H1 (cell line): ENCODE measurements at regions not wholly inside any gene's neighbourhood (a gene's known extent, or its start where the extent isn't known, plus 50 kb on each side); places are given as distances from the start of the nearest gene placed in this dataset.

ENCODE experiments used
- CTCF ChIA-PET: fragments of 300-600 bp; sonication (Branson Sonifier 250); formaldehyde crosslinking; loops from one replicate; lab custom pipeline; 2021; ENCODE audit not compliant: partially characterized antibody; lab: Charles Lee
- POLR2A ChIA-PET: fragments of 300-600 bp; sonication (Branson Sonifier 250); formaldehyde crosslinking; loops from one replicate; lab custom pipeline; 2021; ENCODE audit warnings: inconsistent platforms; ENCODE audit not compliant: partially characterized antibody; lab: Charles Lee
- DNase-seq, 2 experiments: peaks; one replicate each; pipeline versions ENCODE4 v3.0.0 to v3.0.0-alpha.2; 2010 to 2022; ENCODE audit warnings: low spot score in 2 of 2, low read depth in 1 of 2, mixed read lengths in 1 of 2
- FAIRE-seq: peaks from 2 replicates; lab custom pipeline; 2011; peaks lifted over from hg19 to GRCh38; lab: Jason Lieb, UNC
- H2AFZ ChIP-seq: 2 replicates; pipeline ENCODE4 v1.8.1; 2012; ENCODE audit warnings: low read length, inconsistent platforms
- H2AK5ac ChIP-seq: 2 replicates; pipeline ENCODE4 v1.6.1; 2013; ENCODE audit warnings: low read depth, low read length
- H2BK120ac ChIP-seq: replicated peaks from 2 replicates; pipeline ENCODE3; 2013; ENCODE audit warnings: low read depth, low read length, inconsistent platforms
- H2BK12ac ChIP-seq: 2 replicates; pipeline ENCODE4 v1.6.1; 2013; ENCODE audit warnings: low read depth, low read length
- H2BK15ac ChIP-seq: 2 replicates; pipeline ENCODE4 v1.6.1; 2013; ENCODE audit warnings: low read length
- H2BK20ac ChIP-seq: 2 replicates; pipeline ENCODE4 v1.6.1; 2013; ENCODE audit warnings: low read length
- H2BK5ac ChIP-seq: 2 replicates; pipeline ENCODE4 v1.6.1; 2013; ENCODE audit warnings: low read depth, low read length
- H3K14ac ChIP-seq: 2 replicates; pipeline ENCODE4 v1.6.1; 2013; ENCODE audit warnings: inconsistent platforms; ENCODE audit not compliant: insufficient read length
- H3K18ac ChIP-seq: 2 replicates; pipeline ENCODE4 v1.6.1; 2013; ENCODE audit warnings: low read length; ENCODE audit errors: extremely low read depth
- H3K23ac ChIP-seq: 2 replicates; pipeline ENCODE4 v1.6.1; 2013; ENCODE audit warnings: inconsistent platforms; ENCODE audit not compliant: insufficient read length
- H3K23me2 ChIP-seq: 2 replicates; pipeline ENCODE4 v1.6.1; 2013; ENCODE audit warnings: low read depth, low read length
- H3K27ac ChIP-seq: 2 replicates; pipeline ENCODE4 v1.6.1; 2011; ENCODE audit warnings: low read depth, low read length, inconsistent platforms
- H3K27me3 ChIP-seq, 4 experiments: replicated peaks in 1 of 4; 1 replicate in 1 of 4; 2 replicates in 3 of 4; pipeline versions ENCODE4 v1.6.1 to v1.8.1; 2011 to 2013; ENCODE audit warnings: low read length in 3 of 4, mild to moderate bottlenecking in 3 of 4, inconsistent platforms in 2 of 4, mixed read lengths in 2 of 4, moderate library complexity in 1 of 4; ENCODE audit not compliant: control insufficient read depth in 3 of 4, insufficient read depth in 3 of 4; ENCODE audit errors: extremely low read depth in 1 of 4
- H3K36me3 ChIP-seq, 4 experiments: 2 replicates each; pipeline versions ENCODE4 v1.6.1 to v1.8.1; 2011 to 2013; ENCODE audit warnings: mild to moderate bottlenecking in 4 of 4, low read length in 3 of 4, moderate library complexity in 2 of 4, control low read depth in 1 of 4, inconsistent platforms in 1 of 4; ENCODE audit not compliant: insufficient read depth in 4 of 4, control insufficient read depth in 2 of 4
- H3K4ac ChIP-seq: replicated peaks from 2 replicates; pipeline ENCODE3; 2013; ENCODE audit warnings: low read length, low read depth, mixed read lengths, inconsistent platforms; ENCODE audit not compliant: insufficient read length
- H3K4me1 ChIP-seq, 4 experiments: replicated peaks in 1 of 4; 1 replicate in 1 of 4; 2 replicates in 3 of 4; pipeline versions ENCODE4 v1.6.1 to v1.8.1; 2011 to 2013; ENCODE audit warnings: low read length in 3 of 4, inconsistent platforms in 2 of 4, mixed read lengths in 1 of 4; ENCODE audit not compliant: insufficient read depth in 4 of 4, control insufficient read depth in 3 of 4
- H3K4me2 ChIP-seq, 2 experiments: 2 replicates each; pipeline versions ENCODE4 v1.6.1 to v1.8.1; 2011 to 2013; ENCODE audit warnings: low read depth in 2 of 2, low read length in 2 of 2, control low read depth in 1 of 2, inconsistent platforms in 1 of 2, mild to moderate bottlenecking in 1 of 2; ENCODE audit not compliant: insufficient read depth in 1 of 2
- H3K4me3 ChIP-seq, 4 experiments: fragments of 200-600, 300-600 bp in 1 of 4; sonication (generic), shearing (Covaris generic), sonication (Bioruptor Twin) in 1 of 4; 2 replicates each; pipeline versions ENCODE4 v1.5.1 to v1.8.1; 2011 to 2016; ENCODE audit warnings: low read length in 4 of 4, low read depth in 3 of 4, control low read depth in 2 of 4, inconsistent platforms in 2 of 4, mild to moderate bottlenecking in 2 of 4, mixed read lengths in 1 of 4, moderate library complexity in 1 of 4; ENCODE audit not compliant: insufficient read depth in 2 of 4; ENCODE audit errors: extremely low read depth in 1 of 4
- H3K56ac ChIP-seq: replicated peaks from 2 replicates; pipeline ENCODE3; 2013; ENCODE audit warnings: low read depth, mild to moderate bottlenecking, mixed read lengths, low read length, inconsistent platforms; ENCODE audit not compliant: insufficient read length
- H3K79me1 ChIP-seq: 2 replicates; pipeline ENCODE4 v1.6.1; 2013; ENCODE audit warnings: low read depth, low read length, control low read depth
- H3K79me2 ChIP-seq, 2 experiments: 2 replicates each; pipeline versions ENCODE4 v1.6.1 to v1.8.1; 2012 to 2013; ENCODE audit warnings: low read length in 2 of 2, mild to moderate bottlenecking in 2 of 2, inconsistent platforms in 1 of 2; ENCODE audit not compliant: insufficient read depth in 2 of 2, control insufficient read depth in 1 of 2
- H3K9ac ChIP-seq, 4 experiments: replicated peaks in 1 of 4; 1 replicate in 1 of 4; 2 replicates in 3 of 4; pipeline versions ENCODE4 v1.6.1 to v1.8.1; 2011 to 2013; ENCODE audit warnings: low read depth in 3 of 4, low read length in 3 of 4, control low read depth in 2 of 4, mild to moderate bottlenecking in 2 of 4, moderate library complexity in 2 of 4, inconsistent platforms in 1 of 4; ENCODE audit errors: extremely low read depth in 1 of 4
- H3K9me3 ChIP-seq, 2 experiments: 2 replicates each; pipeline versions ENCODE4 v1.6.1 to v1.8.1; 2012 to 2013; ENCODE audit warnings: mild to moderate bottlenecking in 2 of 2, moderate library complexity in 2 of 2, control low read depth in 1 of 2, inconsistent platforms in 1 of 2, low read depth in 1 of 2, low read length in 1 of 2, mixed read lengths in 1 of 2; ENCODE audit not compliant: insufficient read depth in 2 of 2
- H4K20me1 ChIP-seq, 2 experiments: replicated peaks in 1 of 2; 2 replicates each; pipeline versions ENCODE3 to v1.8.1; 2011 to 2013; ENCODE audit warnings: inconsistent platforms in 2 of 2, low read length in 2 of 2, mild to moderate bottlenecking in 1 of 2; ENCODE audit not compliant: insufficient read depth in 2 of 2, control insufficient read depth in 1 of 2
- H4K5ac ChIP-seq: 2 replicates; pipeline ENCODE4 v1.6.1; 2013; ENCODE audit warnings: low read length, low read depth, mixed read lengths, inconsistent platforms; ENCODE audit not compliant: insufficient read length
- H4K8ac ChIP-seq: 2 replicates; pipeline ENCODE4 v1.8.0; 2013; ENCODE audit warnings: mild to moderate bottlenecking, moderate library complexity, low read length, inconsistent platforms; ENCODE audit not compliant: insufficient read depth; ENCODE audit errors: extremely low read depth
- H4K91ac ChIP-seq: replicated peaks from 2 replicates; pipeline ENCODE3; 2013; ENCODE audit warnings: low read length, mixed read lengths, inconsistent platforms; ENCODE audit not compliant: insufficient read length
- BACH1 ChIP-seq: IDR thresholded peaks from 2 replicates; pipeline ENCODE4 v1.6.1; 2012; ENCODE audit warnings: low read length, improper control_type of control experiment
- BCL11A ChIP-seq, 2 experiments: IDR thresholded peaks; one replicate each; pipeline ENCODE4 v1.6.1; 2011; ENCODE audit warnings: low read depth in 2 of 2, low read length in 2 of 2, mild to moderate bottlenecking in 2 of 2
- BRCA1 ChIP-seq: IDR thresholded peaks from 2 replicates; pipeline ENCODE4 v1.6.1; 2012; ENCODE audit warnings: low read depth, low read length, improper control_type of control experiment
- CBX8 ChIP-seq: fragments of 300-800, 300-1000 bp; sonication (generic); IDR thresholded peaks from 2 replicates; pipeline ENCODE4 v1.7.1; 2016; ENCODE audit warnings: low read depth, low read length, borderline replicate concordance
- CEBPB ChIP-seq: IDR thresholded peaks from 2 replicates; pipeline ENCODE4 v1.6.1; 2012; ENCODE audit warnings: low read depth, low read length
- CHD2 ChIP-seq: IDR thresholded peaks from 2 replicates; pipeline ENCODE4 v1.6.1; 2012; ENCODE audit warnings: low read length, improper control_type of control experiment
- CTBP2 ChIP-seq: IDR thresholded peaks from 2 replicates; pipeline ENCODE4 v1.7.0; 2011; ENCODE audit warnings: borderline replicate concordance, mild to moderate bottlenecking, moderate library complexity, mixed read lengths, low read length; ENCODE audit not compliant: insufficient read depth, insufficient read length
- EGR1 ChIP-seq: IDR thresholded peaks from 2 replicates; pipeline ENCODE4 v1.6.1; 2011; ENCODE audit warnings: low read depth, low read length, borderline replicate concordance
- FOSL1 ChIP-seq: IDR thresholded peaks from 2 replicates; pipeline ENCODE4 v1.6.1; 2011; ENCODE audit warnings: mild to moderate bottlenecking, low read depth, low read length, moderate library complexity; ENCODE audit not compliant: insufficient read depth
- HDAC2 ChIP-seq, 2 experiments: fragments of 300-600 bp in 1 of 2; sonication (generic) in 1 of 2; IDR thresholded peaks; 2 replicates each; pipeline ENCODE4 v1.6.1; 2011 to 2012; ENCODE audit warnings: low read depth in 2 of 2, low read length in 2 of 2, mild to moderate bottlenecking in 2 of 2, moderate library complexity in 2 of 2, borderline replicate concordance in 1 of 2, inconsistent platforms in 1 of 2
- KDM5A ChIP-seq: fragments of 200-600 bp; IDR thresholded peaks from 2 replicates; pipeline ENCODE4 v1.7.1; 2012; ENCODE audit warnings: mild to moderate bottlenecking, low read length, inconsistent platforms, mixed read lengths
- RFX5 ChIP-seq: IDR thresholded peaks from 2 replicates; pipeline ENCODE4 v1.6.1; 2011; ENCODE audit warnings: low read depth, low read length, improper control_type of control experiment, borderline replicate concordance
- SIRT6 ChIP-seq: IDR thresholded peaks from one replicate; pipeline ENCODE4 v1.7.1; 2012; ENCODE audit warnings: low read length, inconsistent platforms
- SP2 ChIP-seq: IDR thresholded peaks from 2 replicates; pipeline ENCODE4 v1.6.1; 2012; ENCODE audit warnings: mild to moderate bottlenecking, low read length, inconsistent platforms
- SP4 ChIP-seq: IDR thresholded peaks from 2 replicates; pipeline ENCODE4 v1.6.1; 2012; ENCODE audit warnings: low read length, inconsistent platforms
- TAF1 ChIP-seq: IDR thresholded peaks from 2 replicates; pipeline ENCODE4 v1.6.1; 2011; ENCODE audit warnings: mild to moderate bottlenecking, low read depth, low read length
- TCF12 ChIP-seq: IDR thresholded peaks from 2 replicates; pipeline ENCODE4 v1.6.1; 2011; ENCODE audit warnings: low read depth, mild to moderate bottlenecking, low read length
- WGBS, 2 experiments: shearing (Covaris generic) in 1 of 2; methylation state at CpG; one replicate each; pipeline versions ENCODE4 v1.1.6 to v1.1.7; 2013 to 2015; ENCODE audit warnings: low lambda C conversion rate in 2 of 2, mixed read lengths in 2 of 2, inconsistent platforms in 1 of 2, low coverage in 1 of 2, missing lambda C conversion rate in 1 of 2; ENCODE audit not compliant: insufficient replicate concordance in 2 of 2, insufficient coverage in 1 of 2, insufficient read length in 1 of 2; ENCODE audit errors: extremely low coverage in 1 of 2, missing lambda C conversion rate in 1 of 2; 5-methylcytosine and 5-hydroxymethylcytosine counted together

DNA sequence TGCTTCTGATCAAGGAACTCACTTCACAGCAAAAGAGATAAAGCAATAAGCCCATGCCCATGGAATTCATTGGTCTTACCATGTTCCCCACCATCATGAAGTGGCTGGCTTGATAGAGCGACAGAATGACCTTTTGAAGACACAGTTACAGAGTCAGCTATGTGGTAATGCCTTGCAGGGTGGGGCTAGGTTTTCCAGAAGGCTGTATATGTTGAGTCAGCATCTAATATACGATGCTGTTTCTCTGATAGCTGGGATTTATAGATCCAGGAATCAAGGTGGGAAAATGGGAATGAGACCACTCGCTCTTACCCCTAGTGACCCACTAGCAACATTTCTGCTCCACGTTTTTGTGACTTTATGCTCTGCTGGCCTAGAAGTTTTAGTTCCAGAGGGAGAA, 220.7 kb upstream of the RSPO3 start:
- 93% methylated on average over 4 of the region's 4 CpGs; no CpG with 5 or more reads in 1 of the 2 experiments for WGBS, 2 experiments
- no peak for FAIRE-seq
- POLR2A ChIA-PET = no interaction called here
- TF ChIP-seq CEBPB (no peak), CHD2 (no peak), TAF1 (no peak), EGR1 (no peak), BCL11A (IDR thresholded peaks at IDR 0.05; ENCODE audit: low read depth in 2 of 2, low read length in 2 of 2) (no peak), CTBP2 (no peak), BRCA1 (no peak), TCF12 (no peak), HDAC2 (IDR thresholded peaks at IDR 0.05; ENCODE audit: borderline replicate concordance in 1 of 2, low read depth in 2 of 2, low read length in 2 of 2) (no peak), CBX8 (no peak), SP2 (no peak), SIRT6 (no peak), SP4 (no peak), RFX5 (no peak), KDM5A (no peak), FOSL1 (no peak), BACH1 (no peak)

More for the DNA sequence above, 220.7 kb upstream of the RSPO3 start:
- Histone ChIP-seq H4K91ac (no peak overlapping the region), H3K27ac (no peak overlapping the region), H3K9ac (no peak overlapping the region), H2BK15ac (no peak overlapping the region), H2BK120ac (no peak overlapping the region), H3K36me3 (no peaks in the 10 kb centered on the region), H3K4me1 (no peaks in the 10 kb centered on the region), H2AFZ (no peak overlapping the region), H2BK12ac (no peak overlapping the region), H3K79me1 (no peaks in the 10 kb centered on the region), H4K5ac (no peak overlapping the region), H3K23me2 (no peaks in the 10 kb centered on the region), H4K8ac (no peak overlapping the region), H3K18ac (no peak overlapping the region), H3K56ac (no peak overlapping the region), H3K14ac (no peak overlapping the region), H3K9me3 (no peaks in the 10 kb centered on the region), H2BK20ac (no peak overlapping the region), H3K27me3 (no peaks in the 10 kb centered on the region), H3K79me2 (no peaks in the 10 kb centered on the region), H2AK5ac (no peak overlapping the region), H3K4me2 (no peak overlapping the region), H3K23ac (no peak overlapping the region), H3K4me3 (no peak overlapping the region), H3K4ac (no peak overlapping the region), H2BK5ac (no peak overlapping the region), H4K20me1 (no peaks in the 10 kb centered on the region)
- DNase-seq = no peak
- CTCF ChIA-PET = interaction anchor here (0.6 kb wide), 1 partner anchor 54 kb away, joined by 3 read pairs; no protein-coding TSS in a partner anchor
